Kidney tubule cell (primary cell): ENCODE measurements at regions not wholly inside any gene's neighbourhood (a gene's known extent, or its start where the extent isn't known, plus 50 kb on each side); places are given as distances from the start of the nearest gene placed in this dataset.

Source experiments
- DNase-seq: peaks from one replicate; pipeline ENCODE4 v3.0.0-alpha.2; 2018; ENCODE audit warnings: low spot score

DNA sequence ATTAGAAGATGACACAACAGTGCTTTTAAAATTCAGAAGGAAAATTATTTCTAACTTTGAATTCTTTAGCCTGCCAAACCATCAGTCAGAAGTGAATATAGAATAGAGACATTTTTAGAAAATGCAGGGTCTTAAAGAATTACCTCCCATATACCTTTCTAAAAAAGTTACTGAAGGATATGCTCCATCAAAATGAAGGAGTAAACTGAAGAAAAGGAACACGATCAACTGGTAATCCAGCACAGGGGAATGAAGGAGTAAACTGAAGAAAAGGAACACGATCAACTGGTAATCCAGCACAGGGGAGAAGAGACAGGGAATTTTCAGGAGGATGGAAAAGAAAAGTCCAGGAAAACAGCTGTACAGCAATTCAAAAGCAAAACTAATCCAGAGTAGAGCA lies 75.4 kb upstream of the LDLRAD3 start:
- DNase-seq = no peak

GRCh38 chr11:35873721-35874120 lies 70.1 kb upstream of the LDLRAD3 start:
- DNase-seq = peak; percentile 4

DNA sequence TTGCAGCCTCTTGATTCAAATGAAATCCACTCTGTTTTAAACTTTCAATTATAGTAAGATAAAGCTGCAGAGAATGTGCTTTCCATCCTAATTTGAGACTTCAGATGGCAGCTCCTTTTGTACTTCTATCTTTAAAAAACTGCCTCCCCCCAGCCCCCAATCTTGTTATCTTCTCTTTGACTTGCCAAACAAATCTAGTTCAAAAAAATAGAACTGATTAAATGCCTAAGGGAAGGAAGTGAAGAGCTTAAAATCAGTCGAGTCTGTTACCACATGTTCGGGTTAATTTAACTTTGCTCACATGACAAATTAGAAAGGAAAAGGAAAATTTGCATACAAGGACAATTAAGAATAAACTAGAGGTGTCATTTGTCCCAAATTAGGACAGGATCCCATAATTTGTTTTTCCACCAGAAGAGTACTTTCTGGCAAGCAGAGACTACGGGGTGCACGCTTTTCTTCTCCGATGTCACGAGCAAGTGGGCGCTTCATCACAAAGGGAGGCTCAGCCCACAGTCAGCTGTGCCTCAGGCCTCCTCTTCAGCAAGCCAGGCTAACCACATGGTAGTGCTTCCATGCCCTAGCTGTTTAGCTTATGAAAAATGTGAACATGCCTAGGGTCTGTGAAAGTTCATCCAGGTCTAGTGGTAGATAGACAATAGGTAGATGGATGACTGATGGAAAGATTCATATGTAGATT lies 69.0 kb upstream of the LDLRAD3 start:
- no peak for DNase-seq

GRCh38 chr11:35875466-35875865 lies 68.4 kb upstream of the LDLRAD3 start:
- no peak for DNase-seq

GRCh38 chr11:35876786-35877185 lies 67.1 kb upstream of the LDLRAD3 start:
- DNase-seq = no peak

DNA sequence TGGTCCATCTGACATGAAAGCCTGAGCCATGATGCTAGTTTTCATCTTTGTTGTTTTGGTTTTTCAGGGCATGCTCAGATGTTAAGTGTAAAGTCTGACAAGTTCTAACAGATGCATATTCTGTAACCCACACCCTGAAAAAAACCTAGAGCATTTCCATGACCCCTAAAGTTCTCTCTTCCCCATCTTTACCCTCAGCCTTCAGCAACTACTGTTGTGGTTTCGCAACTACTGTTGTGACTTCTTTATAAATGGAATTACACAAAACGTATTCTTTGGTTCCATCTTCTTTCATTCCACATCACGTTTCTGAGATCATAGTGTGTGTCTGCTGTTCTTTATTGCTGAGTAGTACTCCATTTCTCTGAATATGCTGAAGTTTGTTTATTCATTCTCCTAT lies 65.1 kb upstream of the LDLRAD3 start:
- DNase-seq = no peak

GRCh38 chr11:35879361-35879760 lies 64.5 kb upstream of the LDLRAD3 start:
- DNase-seq = no peak

GRCh38 chr11:35886759-35887158 lies 57.1 kb upstream of the LDLRAD3 start:
- DNase-seq = no peak

GRCh38 chr11:35887737-35888136 lies 56.1 kb upstream of the LDLRAD3 start:
- no peak for DNase-seq

DNA sequence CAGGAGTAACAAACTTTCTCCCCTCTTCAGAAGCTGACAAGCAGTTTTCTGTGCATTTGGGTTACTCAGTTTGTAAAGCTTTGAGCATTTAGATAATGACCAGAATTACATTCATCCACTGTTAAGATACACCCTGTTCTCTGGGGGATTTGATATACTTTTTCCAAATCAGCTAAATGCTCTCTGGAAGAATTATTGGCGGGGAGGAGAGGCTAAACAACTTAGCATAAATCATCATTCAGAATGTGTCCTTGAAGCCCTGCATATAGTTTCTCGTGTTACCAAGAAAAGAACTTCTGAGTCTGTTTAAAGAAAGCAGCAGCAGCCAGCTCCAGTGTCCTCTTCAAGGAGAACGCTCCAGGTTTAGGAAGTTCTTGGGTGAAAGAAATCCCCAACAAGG lies 54.9 kb upstream of the LDLRAD3 start:
- DNase-seq = no peak

- no peak for DNase-seq
Measured at GRCh38 chr11:35891096-35891495, 52.8 kb upstream of the LDLRAD3 start.

DNA sequence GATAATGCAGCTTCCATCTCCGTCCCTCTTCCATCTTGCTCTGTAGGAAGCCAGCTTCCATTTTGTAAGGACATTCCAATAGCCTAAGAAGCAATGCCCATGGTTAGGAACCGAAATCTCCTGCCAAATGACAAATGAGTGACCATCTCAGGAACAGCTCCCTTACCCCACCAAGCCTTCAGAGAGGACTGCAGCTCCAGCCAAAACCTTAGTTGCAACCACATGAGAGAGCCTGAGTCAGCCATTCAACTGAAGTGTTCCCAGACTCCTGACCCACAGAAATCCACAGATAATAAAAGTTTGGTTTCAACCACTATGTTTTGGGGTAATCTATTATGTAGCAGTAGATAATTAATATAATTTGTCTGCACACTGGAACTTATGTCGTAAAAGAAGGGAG lies 51.7 kb upstream of the LDLRAD3 start:
- no peak for DNase-seq

DNA sequence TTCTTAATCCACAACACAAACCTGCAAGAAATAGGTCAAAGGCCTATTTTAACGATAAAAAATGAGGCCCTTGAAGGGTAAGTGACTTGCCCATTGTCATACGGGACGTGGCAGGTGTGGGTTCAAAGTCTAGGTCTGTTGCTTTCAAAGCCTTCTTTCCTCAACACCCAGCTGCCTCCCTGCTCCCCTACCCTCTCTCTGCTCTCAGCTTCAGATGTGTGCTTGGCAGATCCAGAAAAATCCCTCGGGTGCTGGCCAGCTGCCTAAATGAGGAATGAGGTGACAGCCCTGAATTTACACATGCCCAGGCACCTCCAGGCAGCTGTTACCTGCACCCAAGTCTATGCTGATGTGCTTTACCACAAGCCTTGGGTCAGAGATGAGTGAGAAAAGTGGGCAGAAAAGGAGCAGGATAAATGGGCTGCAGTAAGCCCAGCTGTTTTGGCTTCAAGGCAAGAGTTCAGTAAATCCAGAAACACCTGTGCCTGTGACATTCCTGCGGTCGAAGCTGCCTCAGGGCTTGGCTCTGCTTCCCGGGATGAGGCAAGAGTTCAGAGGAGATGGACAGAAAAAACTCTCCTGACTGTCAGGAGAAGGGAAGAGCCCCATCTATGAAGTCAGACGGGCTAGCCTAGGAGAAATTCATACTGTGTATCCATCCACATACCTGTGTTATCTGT lies 49.9 kb upstream of the LDLRAD3 start:
- DNase-seq = peak; percentile 41
